ENCODE measurements at regions not wholly inside any gene's neighbourhood (a gene's known extent, or its start where the extent isn't known, plus 50 kb on each side); places are given as distances from the start of the nearest gene placed in this dataset.

- WGBS, 2 donors (ENCODE audit: low coverage in 1 of 2), result 91 to 96% methylated on average over 6 of the region's 6 CpGs
- Histone ChIP-seq H3K27ac (no peak overlapping the region), H3K9me3 (no peaks in the 10 kb centered on the region), H3K36me3 (no peaks in the 10 kb centered on the region), H3K4me1 (no peaks in the 10 kb centered on the region), H3K27me3 (no peaks in the 10 kb centered on the region), H3K4me3 (no peak overlapping the region)
- ATAC-seq, result no peak
- TF ChIP-seq POLR2A (IDR thresholded peaks at IDR 0.05), result no peak
- TF ChIP-seq POLR2AphosphoS5 (IDR thresholded peaks at IDR 0.05), result no peak
- TF ChIP-seq, protein P1, sequence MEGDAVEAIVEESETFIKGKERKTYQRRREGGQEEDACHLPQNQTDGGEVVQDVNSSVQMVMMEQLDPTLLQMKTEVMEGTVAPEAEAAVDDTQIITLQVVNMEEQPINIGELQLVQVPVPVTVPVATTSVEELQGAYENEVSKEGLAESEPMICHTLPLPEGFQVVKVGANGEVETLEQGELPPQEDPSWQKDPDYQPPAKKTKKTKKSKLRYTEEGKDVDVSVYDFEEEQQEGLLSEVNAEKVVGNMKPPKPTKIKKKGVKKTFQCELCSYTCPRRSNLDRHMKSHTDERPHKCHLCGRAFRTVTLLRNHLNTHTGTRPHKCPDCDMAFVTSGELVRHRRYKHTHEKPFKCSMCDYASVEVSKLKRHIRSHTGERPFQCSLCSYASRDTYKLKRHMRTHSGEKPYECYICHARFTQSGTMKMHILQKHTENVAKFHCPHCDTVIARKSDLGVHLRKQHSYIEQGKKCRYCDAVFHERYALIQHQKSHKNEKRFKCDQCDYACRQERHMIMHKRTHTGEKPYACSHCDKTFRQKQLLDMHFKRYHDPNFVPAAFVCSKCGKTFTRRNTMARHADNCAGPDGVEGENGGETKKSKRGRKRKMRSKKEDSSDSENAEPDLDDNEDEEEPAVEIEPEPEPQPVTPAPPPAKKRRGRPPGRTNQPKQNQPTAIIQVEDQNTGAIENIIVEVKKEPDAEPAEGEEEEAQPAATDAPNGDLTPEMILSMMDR (IDR thresholded peaks at IDR 0.05), result no peak
- no peak for TF ChIP-seq EP300 (IDR thresholded peaks at IDR 0.05)
These were observed 795.1 kb upstream of the HS6ST1 start for GRCh38 chr2:129113776-129114175.

- Histone ChIP-seq H3K4me3 (no peak overlapping the region), H3K36me3 (no peaks in the 10 kb centered on the region), H3K27ac (no peak overlapping the region), H3K9me3 (no peaks in the 10 kb centered on the region), H3K4me1 (no peaks in the 10 kb centered on the region), H3K27me3 (no peaks in the 10 kb centered on the region)
- ATAC-seq, result no peak
- 76% methylated on average over 2 of the region's 2 CpGs; no CpG with 5 or more reads in 1 of the 2 donors for WGBS, 2 donors (ENCODE audit: low coverage in 1 of 2)
- TF ChIP-seq, protein P1 (IDR thresholded peaks at IDR 0.05), result no peak
- no peak for TF ChIP-seq POLR2AphosphoS5 (IDR thresholded peaks at IDR 0.05)
- TF ChIP-seq EP300 (IDR thresholded peaks at IDR 0.05), result no peak
- TF ChIP-seq POLR2A (IDR thresholded peaks at IDR 0.05), result no peak
These were observed 798.8 kb upstream of the HS6ST1 start for GRCh38 chr2:129117434-129117833.

- Histone ChIP-seq H3K4me3 (no peak overlapping the region), H3K36me3 (no peaks in the 10 kb centered on the region), H3K27me3 (no peaks in the 10 kb centered on the region), H3K9me3 (no peaks in the 10 kb centered on the region), H3K27ac (no peak overlapping the region), H3K4me1 (no peaks in the 10 kb centered on the region)
- TF ChIP-seq, protein P1 (IDR thresholded peaks at IDR 0.05), result no peak
- TF ChIP-seq EP300 (IDR thresholded peaks at IDR 0.05) (no peak), POLR2AphosphoS5 (IDR thresholded peaks at IDR 0.05) (no peak), POLR2A (IDR thresholded peaks at IDR 0.05) (no peak)
- ATAC-seq, result no peak
These were observed 799.6 kb upstream of the HS6ST1 start for GRCh38 chr2:129118296-129118695.

DNA sequence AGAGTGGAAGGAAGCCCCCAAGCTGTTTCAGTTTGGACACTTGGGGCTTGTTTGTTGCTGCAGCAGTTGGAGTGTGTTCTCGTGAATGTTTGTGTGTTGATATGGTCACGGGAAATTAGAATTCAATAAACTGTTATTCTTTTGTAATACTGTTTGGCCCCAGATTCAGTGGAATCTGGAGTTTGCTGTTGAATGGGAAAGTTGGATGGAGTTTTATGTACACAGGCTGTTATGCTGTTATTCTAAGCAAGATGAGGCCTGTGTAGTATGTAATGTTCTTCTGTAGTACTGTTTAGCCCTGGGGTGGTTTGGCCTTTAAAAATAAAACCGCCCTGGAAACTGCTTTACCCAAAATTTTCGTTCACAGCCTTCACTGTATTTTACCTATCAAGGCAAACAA lies 810.4 kb upstream of the HS6ST1 start:
- TF ChIP-seq EP300 (IDR thresholded peaks at IDR 0.05), result no peak
- TF ChIP-seq, protein P1 (IDR thresholded peaks at IDR 0.05), result no peak
- TF ChIP-seq POLR2AphosphoS5 (IDR thresholded peaks at IDR 0.05), result no peak
- peaks cover 0 to 8% (median 0%) of the 10 kb centered on the region in 3 donors for H3K4me1 ChIP-seq
- H3K27ac ChIP-seq, result no peak overlapping the region
- ATAC-seq, result no peak
- H3K27me3 ChIP-seq, result no peaks in the 10 kb centered on the region
- H3K36me3 ChIP-seq, result no peaks in the 10 kb centered on the region
- no peaks in the 10 kb centered on the region for H3K9me3 ChIP-seq
- no peak overlapping the region for H3K4me3 ChIP-seq
- 63 to 75% methylated on average over 2 to 4 of the region's 4 CpGs for WGBS, 2 donors (ENCODE audit: low coverage in 1 of 2)

DNA sequence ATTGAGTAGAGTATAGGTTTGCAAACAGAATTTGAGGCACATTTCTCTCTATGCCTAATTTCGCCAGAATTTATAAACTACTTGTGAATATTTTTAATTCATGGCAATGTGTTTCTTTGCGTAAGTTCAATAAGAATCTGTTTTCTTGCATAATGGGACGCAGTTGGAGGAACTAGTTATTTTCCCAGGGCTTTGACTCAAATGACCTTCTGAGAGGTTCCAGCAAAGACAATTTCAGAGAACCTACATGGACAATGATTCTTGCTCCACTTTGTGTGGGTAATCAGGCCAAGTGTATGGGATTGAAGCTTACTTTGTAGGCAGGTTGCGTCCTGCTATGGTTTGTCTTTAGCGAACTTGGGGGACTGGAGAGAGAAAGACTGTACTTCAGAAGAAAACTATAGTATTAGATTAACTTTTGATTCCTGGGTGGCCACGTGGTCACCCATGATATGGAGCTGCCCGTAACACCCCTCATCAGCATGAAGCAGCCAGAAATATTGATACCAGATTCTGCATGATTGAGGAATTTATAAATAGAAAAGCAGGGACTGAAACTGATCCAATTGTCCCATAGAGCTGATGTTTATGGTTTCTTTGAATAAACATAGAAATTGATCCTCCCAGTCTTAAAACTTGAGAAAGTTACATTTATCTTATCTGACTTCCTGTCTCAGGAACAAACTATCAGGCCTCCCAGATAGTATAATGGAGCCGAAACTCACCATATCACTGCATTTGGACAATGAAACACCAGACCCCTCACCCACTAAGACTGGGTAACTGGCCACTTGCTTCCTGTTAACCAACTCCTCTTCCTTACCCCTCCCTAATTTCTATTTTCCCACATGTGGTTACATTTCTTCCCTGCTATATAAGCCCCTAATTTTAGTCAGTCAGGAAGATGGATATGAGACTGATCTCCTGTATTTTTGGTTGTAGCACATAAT lies 815.3 kb upstream of the HS6ST1 start:
- 81 to 87% methylated on average over 7 to 8 of the region's 8 CpGs for WGBS, 2 donors (ENCODE audit: low coverage in 1 of 2)
- ATAC-seq, result no peak

More for the DNA sequence above, 815.3 kb upstream of the HS6ST1 start:
- Histone ChIP-seq H3K4me3 (no peak overlapping the region), H3K4me1 (peaks cover 0 to 8% (median 0%) of the 10 kb centered on the region in 3 donors), H3K36me3 (no peaks in the 10 kb centered on the region), H3K27ac (no peak overlapping the region), H3K9me3 (no peaks in the 10 kb centered on the region), H3K27me3 (no peaks in the 10 kb centered on the region)
- TF ChIP-seq, protein P1 (IDR thresholded peaks at IDR 0.05), result no peak
- TF ChIP-seq POLR2AphosphoS5 (IDR thresholded peaks at IDR 0.05), result no peak
- no peak for TF ChIP-seq EP300 (IDR thresholded peaks at IDR 0.05)

All from gastroesophageal sphincter (tissue), 4 donors.